Esophagus (tissue), 2 donors: ENCODE measurements at regions not wholly inside any gene's neighbourhood (a gene's known extent, or its start where the extent isn't known, plus 50 kb on each side); places are given as distances from the start of the nearest gene placed in this dataset.

ENCODE experiments used
- H3K27ac ChIP-seq, 2 donors: one replicate each; pipeline ENCODE4 v1.5.1; 2013; ENCODE audit warnings: low read depth in 2 of 2, mild to moderate bottlenecking in 2 of 2, inconsistent platforms in 1 of 2, low read length in 1 of 2, moderate library complexity in 1 of 2
- H3K27me3 ChIP-seq, 2 donors: one replicate each; pipeline ENCODE4 v1.6.1; 2013; ENCODE audit warnings: low read length in 2 of 2, control low read depth in 1 of 2, mild to moderate bottlenecking in 1 of 2; ENCODE audit not compliant: insufficient read depth in 2 of 2, control insufficient read depth in 1 of 2
- H3K36me3 ChIP-seq, 2 donors: one replicate each; pipeline ENCODE4 v1.6.1; 2013; ENCODE audit warnings: low read length in 1 of 2; ENCODE audit not compliant: control insufficient read depth in 2 of 2, insufficient read depth in 2 of 2
- H3K4me1 ChIP-seq, 2 donors: one replicate each; pipeline ENCODE4 v1.6.1; 2013; ENCODE audit warnings: low read length in 1 of 2; ENCODE audit not compliant: control insufficient read depth in 2 of 2, insufficient read depth in 2 of 2
- H3K4me3 ChIP-seq, 2 donors: one replicate each; pipeline ENCODE4 v1.5.1; 2013; ENCODE audit warnings: low read length in 2 of 2, mild to moderate bottlenecking in 2 of 2, low read depth in 1 of 2, moderate library complexity in 1 of 2
- H3K9me3 ChIP-seq, 2 donors: one replicate each; pipeline ENCODE4 v1.6.1; 2013; ENCODE audit warnings: mild to moderate bottlenecking in 2 of 2, low read depth in 1 of 2, low read length in 1 of 2, moderate library complexity in 1 of 2; ENCODE audit not compliant: control insufficient read depth in 2 of 2, insufficient read depth in 1 of 2
- WGBS, 2 donors: extraction: QIAGEN DNeasy Blood & Tissue Kit; methylation state at CpG; one replicate each; pipeline ENCODE4 v1.1.7; 2013; 5-methylcytosine and 5-hydroxymethylcytosine counted together
- donor health status: healthy with polysubstance abuse.
- donor health status: Bipolar disorder and iron deficiency.

GRCh38 chr3:168341192-168341815, 245.6 kb upstream of the GOLIM4 start:
- no peaks in the 10 kb centered on the region for H3K36me3 ChIP-seq
- H3K4me1 ChIP-seq = no peaks in the 10 kb centered on the region
- H3K4me3 ChIP-seq = no peak overlapping the region
- no peaks in the 10 kb centered on the region for H3K9me3 ChIP-seq
- no peaks in the 10 kb centered on the region for H3K27me3 ChIP-seq
- WGBS, 2 donors = 50 to 52% methylated on average over 3 of the region's 3 CpGs
- H3K27ac ChIP-seq = no peak overlapping the region

GRCh38 chr3:168338161-168338560, 242.4 kb upstream of the GOLIM4 start:
- Histone ChIP-seq H3K4me3 (no peak overlapping the region), H3K27me3 (no peaks in the 10 kb centered on the region), H3K9me3 (no peaks in the 10 kb centered on the region), H3K27ac (no peak overlapping the region), H3K4me1 (no peaks in the 10 kb centered on the region), H3K36me3 (no peaks in the 10 kb centered on the region)
- 63 to 69% methylated on average over 1 of the region's 1 CpG for WGBS, 2 donors

GRCh38 chr3:168336276-168336675, 240.6 kb upstream of the GOLIM4 start:
- WGBS, 2 donors = 76 to 80% methylated on average over 3 of the region's 3 CpGs

GRCh38 chr3:168333410-168333935, 237.7 kb upstream of the GOLIM4 start:
- Histone ChIP-seq H3K27ac (no peak overlapping the region), H3K36me3 (no peaks in the 10 kb centered on the region), H3K4me1 (no peaks in the 10 kb centered on the region), H3K9me3 (no peaks in the 10 kb centered on the region), H3K4me3 (no peak overlapping the region), H3K27me3 (no peaks in the 10 kb centered on the region)

More at GRCh38 chr3:168336276-168336675, 240.6 kb upstream of the GOLIM4 start:
- Histone ChIP-seq H3K4me3 (no peak overlapping the region), H3K27me3 (no peaks in the 10 kb centered on the region), H3K36me3 (no peaks in the 10 kb centered on the region), H3K4me1 (no peaks in the 10 kb centered on the region), H3K9me3 (no peaks in the 10 kb centered on the region), H3K27ac (no peak overlapping the region)

GRCh38 chr3:168331756-168332155, 236.0 kb upstream of the GOLIM4 start:
- Histone ChIP-seq H3K36me3 (no peaks in the 10 kb centered on the region), H3K27me3 (no peaks in the 10 kb centered on the region), H3K9me3 (no peaks in the 10 kb centered on the region), H3K4me1 (no peaks in the 10 kb centered on the region), H3K27ac (no peak overlapping the region), H3K4me3 (no peak overlapping the region)
- WGBS, 2 donors = 51 to 66% methylated on average over 3 of the region's 3 CpGs

- Histone ChIP-seq H3K27ac (no peak overlapping the region), H3K36me3 (no peaks in the 10 kb centered on the region), H3K4me1 (no peaks in the 10 kb centered on the region), H3K9me3 (no peaks in the 10 kb centered on the region), H3K4me3 (no peak overlapping the region), H3K27me3 (no peaks in the 10 kb centered on the region)
- 90 to 93% methylated on average over 3 of the region's 3 CpGs for WGBS, 2 donors
Measured at GRCh38 chr3:168330983-168331382, 235.3 kb upstream of the GOLIM4 start.

- 56 to 70% methylated on average over 1 of the region's 1 CpG for WGBS, 2 donors
- no peaks in the 10 kb centered on the region for H3K4me1 ChIP-seq
- H3K36me3 ChIP-seq = no peaks in the 10 kb centered on the region
- no peak overlapping the region for H3K27ac ChIP-seq
- H3K9me3 ChIP-seq = no peaks in the 10 kb centered on the region
- H3K4me3 ChIP-seq = no peak overlapping the region
- H3K27me3 ChIP-seq = no peaks in the 10 kb centered on the region
Measured at GRCh38 chr3:168327856-168328255, 232.1 kb upstream of the GOLIM4 start.

- H3K36me3 ChIP-seq = no peaks in the 10 kb centered on the region
- no peak overlapping the region for H3K4me3 ChIP-seq
- H3K27ac ChIP-seq = no peak overlapping the region
- H3K9me3 ChIP-seq = no peaks in the 10 kb centered on the region
- no peaks in the 10 kb centered on the region for H3K27me3 ChIP-seq
- H3K4me1 ChIP-seq = no peaks in the 10 kb centered on the region
Measured at GRCh38 chr3:168325684-168326083, 230.0 kb upstream of the GOLIM4 start.

GRCh38 chr3:168322941-168323340, 227.2 kb upstream of the GOLIM4 start:
- 40 to 46% methylated on average over 4 of the region's 4 CpGs for WGBS, 2 donors
- H3K36me3 ChIP-seq = no peaks in the 10 kb centered on the region
- H3K4me1 ChIP-seq = no peaks in the 10 kb centered on the region
- no peaks in the 10 kb centered on the region for H3K27me3 ChIP-seq
- no peak overlapping the region for H3K4me3 ChIP-seq
- no peak overlapping the region for H3K27ac ChIP-seq
- no peaks in the 10 kb centered on the region for H3K9me3 ChIP-seq

GRCh38 chr3:168314166-168314565, 218.4 kb upstream of the GOLIM4 start:
- no peaks in the 10 kb centered on the region for H3K27me3 ChIP-seq

More at GRCh38 chr3:168314166-168314565, 218.4 kb upstream of the GOLIM4 start:
- H3K27ac ChIP-seq = no peak overlapping the region
- WGBS, 2 donors = 77 to 78% methylated on average over 3 of the region's 3 CpGs
- no peaks in the 10 kb centered on the region for H3K36me3 ChIP-seq
- H3K4me3 ChIP-seq = no peak overlapping the region
- H3K9me3 ChIP-seq = no peaks in the 10 kb centered on the region
- no peaks in the 10 kb centered on the region for H3K4me1 ChIP-seq
